HEK293T (cell line): ENCODE measurements at regions not wholly inside any gene's neighbourhood (a gene's known extent, or its start where the extent isn't known, plus 50 kb on each side); places are given as distances from the start of the nearest gene placed in this dataset.

Source experiments
- ARNT ChIP-seq: fragments of 450-650 bp; IDR thresholded peaks from 2 replicates; pipeline ENCODE4 v1.6.1; 2017; ENCODE audit warnings: mild to moderate bottlenecking
- BHLHE40 ChIP-seq: fragments of 450-650 bp; IDR thresholded peaks from 2 replicates; pipeline ENCODE4 v1.6.1; 2016; ENCODE audit warnings: mild to moderate bottlenecking, moderate library complexity, borderline replicate concordance
- FOXM1 ChIP-seq: fragments of 450-650 bp; IDR thresholded peaks from 2 replicates; pipeline ENCODE4 v1.6.1; 2017; ENCODE audit warnings: mild to moderate bottlenecking, borderline replicate concordance
- SP1 ChIP-seq: fragments of 450-650 bp; IDR thresholded peaks from 2 replicates; pipeline ENCODE4 v1.6.1; 2017
- TARDBP ChIP-seq: fragments of 450-650 bp; IDR thresholded peaks from 2 replicates; pipeline ENCODE4 v1.6.1; 2016
- TF ChIP-seq, protein P1 (sequence below): fragments of 450-650 bp; IDR thresholded peaks from 2 replicates; pipeline ENCODE4 v1.6.1; 2016

GRCh38 chr3:120506828-120507774 is 56.3 kb upstream of the FSTL1 start:
- TF ChIP-seq BHLHE40 (no peak), SP1 (no peak), FOXM1 (no peak), TARDBP (no peak), ARNT (no peak)
- TF ChIP-seq, protein P1, sequence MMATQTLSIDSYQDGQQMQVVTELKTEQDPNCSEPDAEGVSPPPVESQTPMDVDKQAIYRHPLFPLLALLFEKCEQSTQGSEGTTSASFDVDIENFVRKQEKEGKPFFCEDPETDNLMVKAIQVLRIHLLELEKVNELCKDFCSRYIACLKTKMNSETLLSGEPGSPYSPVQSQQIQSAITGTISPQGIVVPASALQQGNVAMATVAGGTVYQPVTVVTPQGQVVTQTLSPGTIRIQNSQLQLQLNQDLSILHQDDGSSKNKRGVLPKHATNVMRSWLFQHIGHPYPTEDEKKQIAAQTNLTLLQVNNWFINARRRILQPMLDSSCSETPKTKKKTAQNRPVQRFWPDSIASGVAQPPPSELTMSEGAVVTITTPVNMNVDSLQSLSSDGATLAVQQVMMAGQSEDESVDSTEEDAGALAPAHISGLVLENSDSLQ = no peak
